ENCODE measurements at regions not wholly inside any gene's neighbourhood (a gene's known extent, or its start where the extent isn't known, plus 50 kb on each side); places are given as distances from the start of the nearest gene placed in this dataset.

GRCh38 chr15:31444844-31445243 lies 118.2 kb downstream of the KLF13 start:
- no peak for DNase-seq (ENCODE audit: extremely low read depth, low read depth)
- H3K4me3 ChIP-seq (replicated peaks; ENCODE audit: low read depth, low read length): no peak overlapping the region
- no peak for TF ChIP-seq CTCF (IDR thresholded peaks at IDR 0.05; ENCODE audit: low read depth, low read length, missing control alignments)

GRCh38 chr15:31446546-31446945 lies 119.9 kb downstream of the KLF13 start:
- H3K4me3 ChIP-seq (replicated peaks; ENCODE audit: low read depth, low read length): no peak overlapping the region
- DNase-seq (ENCODE audit: extremely low read depth, low read depth): no peak
- TF ChIP-seq CTCF (IDR thresholded peaks at IDR 0.05; ENCODE audit: low read depth, low read length, missing control alignments): no peak

GRCh38 chr15:31447931-31448634 lies 121.4 kb downstream of the KLF13 start:
- no peak overlapping the region for H3K4me3 ChIP-seq (replicated peaks; ENCODE audit: low read depth, low read length)
- no peak for TF ChIP-seq CTCF (IDR thresholded peaks at IDR 0.05; ENCODE audit: low read depth, low read length, missing control alignments)
- no peak for DNase-seq (ENCODE audit: extremely low read depth, low read depth)

- no peak for DNase-seq (ENCODE audit: extremely low read depth, low read depth)
- H3K4me3 ChIP-seq (replicated peaks; ENCODE audit: low read depth, low read length): no peak overlapping the region
- TF ChIP-seq CTCF (IDR thresholded peaks at IDR 0.05; ENCODE audit: low read depth, low read length, missing control alignments): no peak
These were observed 122.0 kb downstream of the KLF13 start for GRCh38 chr15:31448635-31448979.

GRCh38 chr15:31452595-31453557 lies 126.2 kb downstream of the KLF13 start:
- no peak for TF ChIP-seq CTCF (IDR thresholded peaks at IDR 0.05; ENCODE audit: low read depth, low read length, missing control alignments)
- no peak overlapping the region for H3K4me3 ChIP-seq (replicated peaks; ENCODE audit: low read depth, low read length)
- DNase-seq (ENCODE audit: extremely low read depth, low read depth): no peak

- no peak for DNase-seq (ENCODE audit: extremely low read depth, low read depth)
- no peak overlapping the region for H3K4me3 ChIP-seq (replicated peaks; ENCODE audit: low read depth, low read length)
These were observed 127.1 kb downstream of the KLF13 start for GRCh38 chr15:31453558-31454318.

More at GRCh38 chr15:31453558-31454318, 127.1 kb downstream of the KLF13 start:
- TF ChIP-seq CTCF (IDR thresholded peaks at IDR 0.05; ENCODE audit: low read depth, low read length, missing control alignments): no peak
